ENCODE measurements at regions not wholly inside any gene's neighbourhood (a gene's known extent, or its start where the extent isn't known, plus 50 kb on each side); places are given as distances from the start of the nearest gene placed in this dataset.

DNA sequence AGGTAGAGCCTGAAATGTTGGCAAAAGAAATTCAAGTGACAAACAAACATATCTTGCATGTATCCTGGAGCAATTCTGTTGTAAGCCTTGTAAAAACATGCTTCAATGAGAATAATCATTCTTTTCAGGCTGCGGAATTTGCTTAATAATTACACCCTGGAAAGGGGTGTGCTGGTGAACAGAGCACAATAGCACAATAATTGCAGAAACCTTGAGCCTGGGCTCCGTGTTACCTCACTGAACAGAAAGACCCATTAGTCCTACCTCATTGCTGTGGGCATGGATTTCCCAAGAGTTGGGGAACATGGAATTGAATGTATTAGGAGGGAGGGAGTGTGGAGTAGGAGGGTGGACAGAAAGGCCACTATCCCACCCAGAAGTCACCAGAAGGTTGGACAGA is 168.0 kb upstream of the ALKAL2 start:
- TF ChIP-seq POLR2A (IDR thresholded peaks at IDR 0.05) (no peak), POLR2AphosphoS5 (IDR thresholded peaks at IDR 0.05) (no peak)
- TF ChIP-seq, protein P1, sequence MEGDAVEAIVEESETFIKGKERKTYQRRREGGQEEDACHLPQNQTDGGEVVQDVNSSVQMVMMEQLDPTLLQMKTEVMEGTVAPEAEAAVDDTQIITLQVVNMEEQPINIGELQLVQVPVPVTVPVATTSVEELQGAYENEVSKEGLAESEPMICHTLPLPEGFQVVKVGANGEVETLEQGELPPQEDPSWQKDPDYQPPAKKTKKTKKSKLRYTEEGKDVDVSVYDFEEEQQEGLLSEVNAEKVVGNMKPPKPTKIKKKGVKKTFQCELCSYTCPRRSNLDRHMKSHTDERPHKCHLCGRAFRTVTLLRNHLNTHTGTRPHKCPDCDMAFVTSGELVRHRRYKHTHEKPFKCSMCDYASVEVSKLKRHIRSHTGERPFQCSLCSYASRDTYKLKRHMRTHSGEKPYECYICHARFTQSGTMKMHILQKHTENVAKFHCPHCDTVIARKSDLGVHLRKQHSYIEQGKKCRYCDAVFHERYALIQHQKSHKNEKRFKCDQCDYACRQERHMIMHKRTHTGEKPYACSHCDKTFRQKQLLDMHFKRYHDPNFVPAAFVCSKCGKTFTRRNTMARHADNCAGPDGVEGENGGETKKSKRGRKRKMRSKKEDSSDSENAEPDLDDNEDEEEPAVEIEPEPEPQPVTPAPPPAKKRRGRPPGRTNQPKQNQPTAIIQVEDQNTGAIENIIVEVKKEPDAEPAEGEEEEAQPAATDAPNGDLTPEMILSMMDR (IDR thresholded peaks at IDR 0.05 in 8 of 11, conservative IDR thresholded peaks at IDR 0.05 in 3 of 11) = no peak

Data from spleen (tissue), 7 donors.